Nephron (organoid): ENCODE measurements at regions not wholly inside any gene's neighbourhood (a gene's known extent, or its start where the extent isn't known, plus 50 kb on each side); places are given as distances from the start of the nearest gene placed in this dataset.

Experiments
- H3K27ac Mint-ChIP-seq, 3 experiments: 2 replicates each; pipeline ENCODE4 v1.8.0; 2020; ENCODE audit warnings: mixed read lengths in 3 of 3, mild to moderate bottlenecking in 2 of 3, moderate library complexity in 1 of 3
- H3K27me3 Mint-ChIP-seq: 2 replicates; pipeline ENCODE4 v1.8.0; 2021; ENCODE audit warnings: low read depth, mild to moderate bottlenecking, moderate library complexity, mixed read lengths
- H3K36me3 Mint-ChIP-seq: 2 replicates; pipeline ENCODE4 v1.8.0; 2020; ENCODE audit warnings: low read depth, mixed read lengths
- H3K4me1 Mint-ChIP-seq: 2 replicates; pipeline ENCODE4 v1.8.0; 2020; ENCODE audit warnings: mixed read lengths
- H3K4me3 Mint-ChIP-seq, 3 experiments: 2 replicates each; pipeline ENCODE4 v1.8.0; 2020; ENCODE audit warnings: mild to moderate bottlenecking in 3 of 3, mixed read lengths in 3 of 3, moderate library complexity in 2 of 3
- H3K9me3 Mint-ChIP-seq: 2 replicates; pipeline ENCODE4 v1.8.0; 2020; ENCODE audit warnings: mixed read lengths
- CTCF ChIP-seq, 3 experiments: fragments of 200-600 bp; sonication (generic); IDR thresholded peaks; one replicate each; pipeline ENCODE4 v1.5.0; 2021; ENCODE audit warnings: antibody characterized with exemption in 3 of 3; ENCODE audit not compliant: unreplicated experiment in 3 of 3

- TF ChIP-seq CTCF (IDR thresholded peaks at IDR 0.05; ENCODE audit: unreplicated experiment in 3 of 3) = no peak
- peaks cover 72% of the 10 kb centered on the region for H3K27me3 Mint-ChIP-seq
- peaks cover 73% of the 10 kb centered on the region for H3K4me1 Mint-ChIP-seq
- peak overlapping the region in 1 of 3 experiments; percentile 26 for H3K4me3 Mint-ChIP-seq
- peak overlapping the region in 2 of 3 experiments; percentile 25 to 70 for H3K27ac Mint-ChIP-seq
- peaks cover 4% of the 10 kb centered on the region for H3K36me3 Mint-ChIP-seq
- H3K9me3 Mint-ChIP-seq = peaks cover 5% of the 10 kb centered on the region
Measured at GRCh38 chr16:86881861-86882273, 303.5 kb downstream of the FOXL1 start.

DNA sequence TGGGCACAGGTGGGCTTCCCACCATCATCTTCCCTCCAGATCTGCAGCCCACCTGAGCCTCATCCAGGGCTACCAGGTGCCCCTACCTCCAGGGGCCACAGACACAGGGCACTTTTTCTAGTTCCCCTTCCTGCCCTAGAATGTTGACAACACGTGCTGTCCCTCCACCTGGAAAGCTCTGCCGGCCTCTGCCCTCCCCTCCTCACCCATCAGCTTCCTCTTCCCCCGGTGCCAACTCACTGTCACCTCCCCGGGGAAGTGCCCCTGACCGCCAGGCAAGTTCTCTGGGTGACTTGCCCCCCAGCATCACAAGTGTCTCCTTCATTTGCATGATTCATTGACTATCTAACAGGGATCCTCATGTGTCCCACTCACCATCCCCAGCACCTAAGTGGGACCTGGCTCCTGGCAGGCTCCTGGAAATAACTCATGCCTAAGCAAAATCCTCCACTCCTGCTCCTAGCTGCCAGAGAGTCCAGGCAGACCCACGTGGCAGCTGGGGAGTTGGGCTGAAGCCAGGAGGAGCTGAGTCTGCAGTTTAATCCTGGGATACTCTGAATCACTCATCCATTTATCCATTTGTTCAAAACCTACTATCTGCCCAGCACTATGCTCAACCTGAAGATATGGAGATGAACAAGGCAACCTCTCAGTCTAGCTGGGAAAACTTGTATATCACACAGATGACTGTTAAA is 304.4 kb downstream of the FOXL1 start:
- Mint-ChIP-seq H3K27ac (peak overlapping the region; percentile 4 to 41 (median 37)), H3K4me1 (peaks cover 77% of the 10 kb centered on the region), H3K36me3 (peaks cover 4% of the 10 kb centered on the region), H3K27me3 (peaks cover 66% of the 10 kb centered on the region), H3K9me3 (peaks cover 3% of the 10 kb centered on the region), H3K4me3 (peak overlapping the region in 1 of 3 experiments; percentile 12)
- no peak for TF ChIP-seq CTCF (IDR thresholded peaks at IDR 0.05; ENCODE audit: unreplicated experiment in 3 of 3)

DNA sequence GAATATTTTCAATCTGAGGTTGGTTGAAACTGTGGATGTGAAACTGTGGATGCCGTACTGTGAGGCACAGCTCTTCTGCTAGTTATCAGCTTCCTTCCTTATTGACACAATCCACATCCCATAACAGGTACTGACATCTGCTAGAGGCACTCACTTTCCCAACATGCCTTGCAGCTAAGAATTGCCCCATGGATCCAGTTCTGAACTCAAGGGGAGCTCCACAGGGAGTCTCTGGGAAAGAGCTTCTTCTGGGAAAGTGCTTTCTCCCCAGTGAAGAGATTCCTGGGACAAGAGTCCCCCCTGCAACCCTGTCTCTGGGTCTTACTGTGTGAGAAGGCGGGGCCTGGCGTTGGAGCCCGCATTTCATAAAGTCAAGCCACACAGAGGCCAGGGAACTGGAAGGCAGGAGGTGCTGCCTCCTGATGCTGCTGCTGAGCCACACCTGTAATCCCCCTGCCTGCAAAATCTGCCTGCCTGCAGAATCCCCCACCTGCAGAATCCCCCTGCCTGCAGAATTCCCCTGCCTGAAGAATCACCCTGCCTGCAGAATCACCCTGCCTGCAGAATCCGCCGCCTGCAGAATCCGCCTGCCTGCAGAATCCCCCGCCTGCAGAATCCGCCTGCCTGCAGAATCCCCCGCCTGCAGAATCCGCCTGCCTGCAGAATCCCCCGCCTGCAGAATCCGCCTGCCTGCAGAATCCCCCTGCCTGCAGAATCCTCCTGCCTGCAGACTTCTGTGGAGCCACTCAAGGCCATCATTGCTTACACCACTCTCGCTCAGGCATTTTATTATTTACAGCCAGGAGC is 305.4 kb downstream of the FOXL1 start:
- H3K4me1 Mint-ChIP-seq = peaks cover 76% of the 10 kb centered on the region
- peak overlapping the region in 1 of 3 experiments; percentile 37 for H3K27ac Mint-ChIP-seq
- H3K9me3 Mint-ChIP-seq = no peaks in the 10 kb centered on the region
- no peak overlapping the region for H3K4me3 Mint-ChIP-seq
- TF ChIP-seq CTCF (IDR thresholded peaks at IDR 0.05; ENCODE audit: unreplicated experiment in 3 of 3) = no peak
- H3K27me3 Mint-ChIP-seq = peaks cover 65% of the 10 kb centered on the region
- no peaks in the 10 kb centered on the region for H3K36me3 Mint-ChIP-seq

- H3K4me3 Mint-ChIP-seq = no peak overlapping the region
- peaks cover 3% of the 10 kb centered on the region for H3K36me3 Mint-ChIP-seq
- peaks cover 64% of the 10 kb centered on the region for H3K27me3 Mint-ChIP-seq
- TF ChIP-seq CTCF (IDR thresholded peaks at IDR 0.05; ENCODE audit: unreplicated experiment in 3 of 3) = no peak
- peak overlapping the region in 1 of 3 experiments; percentile 43 for H3K27ac Mint-ChIP-seq
- peaks cover 76% of the 10 kb centered on the region for H3K4me1 Mint-ChIP-seq
- no peaks in the 10 kb centered on the region for H3K9me3 Mint-ChIP-seq
Measured at GRCh38 chr16:86884390-86884650, 306.0 kb downstream of the FOXL1 start.

DNA sequence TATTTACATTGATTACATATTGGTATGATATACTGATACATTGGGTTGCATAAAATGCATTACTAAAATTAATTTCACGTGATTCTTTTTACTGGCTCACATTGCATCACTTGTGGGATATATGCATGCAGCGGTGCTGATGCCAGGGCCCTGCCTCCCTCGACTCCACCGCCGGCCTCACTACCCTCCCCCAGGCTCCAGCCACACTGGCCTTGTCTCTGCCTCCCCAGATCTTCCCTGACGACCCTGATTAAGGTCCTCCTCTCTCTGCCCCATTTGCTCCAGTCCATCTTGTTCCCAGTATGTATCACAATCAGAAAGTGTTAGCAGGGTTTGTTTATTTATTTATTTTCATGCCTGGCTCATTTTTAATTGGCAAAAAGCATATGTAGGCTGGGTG is 306.8 kb downstream of the FOXL1 start:
- H3K27ac Mint-ChIP-seq = peak overlapping the region in 1 of 3 experiments; percentile 11
- TF ChIP-seq CTCF (IDR thresholded peaks at IDR 0.05; ENCODE audit: unreplicated experiment in 3 of 3) = no peak
- H3K4me3 Mint-ChIP-seq = no peak overlapping the region
- peaks cover 68% of the 10 kb centered on the region for H3K4me1 Mint-ChIP-seq
- H3K9me3 Mint-ChIP-seq = no peaks in the 10 kb centered on the region
- H3K27me3 Mint-ChIP-seq = peaks cover 61% of the 10 kb centered on the region
- H3K36me3 Mint-ChIP-seq = peaks cover 3% of the 10 kb centered on the region
